Adrenal gland (tissue), 9 donors: ENCODE measurements at regions not wholly inside any gene's neighbourhood (a gene's known extent, or its start where the extent isn't known, plus 50 kb on each side); places are given as distances from the start of the nearest gene placed in this dataset.

Experiments
- DNase-seq, 7 donors: peaks; one replicate each; pipeline ENCODE4 v3.0.0-alpha.2; 2019 to 2020
- H3K27ac ChIP-seq, 5 donors: fragments of 200-600 bp; sonication (generic) in 4 of 5; 1 replicate in 3 of 5; 2 replicates in 2 of 5; pipeline versions ENCODE4 v1.5.1 to v1.8.0; 2016 to 2020; ENCODE audit warnings: mild to moderate bottlenecking in 1 of 5
- H3K27me3 ChIP-seq: fragments of 200-600 bp; 2 replicates; pipeline ENCODE4 v1.8.0; 2021
- H3K36me3 ChIP-seq, 2 donors: fragments of 200-600 bp; replicated peaks in 1 of 2; 1 replicate in 1 of 2; 2 replicates in 1 of 2; pipeline versions ENCODE4 v1.5.1 to v1.8.0; 2018 to 2022
- H3K4me1 ChIP-seq, 2 donors: fragments of 200-600 bp; replicated peaks in 1 of 2; 1 replicate in 1 of 2; 2 replicates in 1 of 2; pipeline versions ENCODE4 v1.5.1 to v1.8.0; 2018 to 2021
- H3K4me3 ChIP-seq, 4 donors: fragments of 200-600 bp; sonication (generic) in 3 of 4; one replicate each; pipeline ENCODE4 v1.5.1; 2016 to 2018
- H3K9me3 ChIP-seq, 3 donors: fragments of 200-600 bp; sonication (generic) in 1 of 3; replicated peaks in 1 of 3; 1 replicate in 2 of 3; 2 replicates in 1 of 3; pipeline versions ENCODE4 v1.5.1 to v1.8.0; 2016 to 2021
- POLR2A ChIP-seq, 2 donors: fragments of 450-650 bp; IDR thresholded peaks; one replicate each; pipeline ENCODE4 v1.6.1; 2017; ENCODE audit warnings: antibody characterized with exemption in 2 of 2, mild to moderate bottlenecking in 2 of 2, moderate library complexity in 1 of 2
- WGBS, 4 donors: extraction: QIAGEN DNeasy Blood & Tissue Kit in 2 of 4; methylation state at CpG; one replicate each; pipeline versions ENCODE4 v1.1.5 to v1.1.7; 2013 to 2017; 5-methylcytosine and 5-hydroxymethylcytosine counted together
- intact Hi-C, 2 donors: fragments of 100-400 bp; cut with DNase I; formaldehyde crosslinking; loops; one replicate each; pipeline versions ENCODE4 v1.14.1 to v1.15.0; 2022 to 2023
- TF ChIP-seq, protein P1 (sequence below), 6 experiments: fragments of 450-650 bp in 4 of 6; fragments of 200-600 bp in 2 of 6; sonication (generic) in 1 of 6; IDR thresholded peaks; 1 replicate in 5 of 6; 2 replicates in 1 of 6; pipeline versions ENCODE4 v1.5.1 to v1.8.0; 2016 to 2021; ENCODE audit warnings: antibody characterized with exemption in 6 of 6, mild to moderate bottlenecking in 2 of 6, moderate library complexity in 1 of 6
- donor health status: healthy with polysubstance abuse.
- donor health status: Bipolar disorder and iron deficiency.
- donor health status: DM: yes; HTN: yes; CAD: no.
- donor health status: DM: no; HTN: no; CAD: no.
- donor health status: DM: no; HTN: no; CAD: no.

DNA sequence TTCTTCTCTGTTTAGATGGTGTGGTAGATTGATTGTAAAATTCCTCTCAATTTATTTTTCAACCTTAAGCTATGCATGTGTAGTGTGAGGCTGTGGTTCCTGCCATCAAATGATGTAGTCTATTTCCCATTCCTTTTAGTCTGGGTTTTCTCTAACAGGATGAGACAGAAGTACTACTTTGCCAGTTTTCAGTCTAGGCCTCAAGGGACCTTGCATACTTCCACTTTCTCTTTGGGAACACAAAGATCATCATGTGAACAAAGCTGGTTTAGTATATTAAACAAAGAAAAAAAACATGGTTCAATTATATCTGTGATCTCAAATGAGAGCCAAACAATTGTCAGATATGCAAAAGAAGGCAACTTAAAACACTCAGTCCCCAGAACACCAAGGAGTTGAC, 1284.0 kb downstream of the RAPGEF2 start:
- H3K36me3 ChIP-seq, result no peaks in the 10 kb centered on the region
- no peaks in the 10 kb centered on the region for H3K9me3 ChIP-seq
- H3K27me3 ChIP-seq, result no peaks in the 10 kb centered on the region
- H3K4me3 ChIP-seq, result no peak overlapping the region
- intact Hi-C loops, result no loop called here
- no peaks in the 10 kb centered on the region for H3K4me1 ChIP-seq
- H3K27ac ChIP-seq, result no peak overlapping the region
- TF ChIP-seq, protein P1, sequence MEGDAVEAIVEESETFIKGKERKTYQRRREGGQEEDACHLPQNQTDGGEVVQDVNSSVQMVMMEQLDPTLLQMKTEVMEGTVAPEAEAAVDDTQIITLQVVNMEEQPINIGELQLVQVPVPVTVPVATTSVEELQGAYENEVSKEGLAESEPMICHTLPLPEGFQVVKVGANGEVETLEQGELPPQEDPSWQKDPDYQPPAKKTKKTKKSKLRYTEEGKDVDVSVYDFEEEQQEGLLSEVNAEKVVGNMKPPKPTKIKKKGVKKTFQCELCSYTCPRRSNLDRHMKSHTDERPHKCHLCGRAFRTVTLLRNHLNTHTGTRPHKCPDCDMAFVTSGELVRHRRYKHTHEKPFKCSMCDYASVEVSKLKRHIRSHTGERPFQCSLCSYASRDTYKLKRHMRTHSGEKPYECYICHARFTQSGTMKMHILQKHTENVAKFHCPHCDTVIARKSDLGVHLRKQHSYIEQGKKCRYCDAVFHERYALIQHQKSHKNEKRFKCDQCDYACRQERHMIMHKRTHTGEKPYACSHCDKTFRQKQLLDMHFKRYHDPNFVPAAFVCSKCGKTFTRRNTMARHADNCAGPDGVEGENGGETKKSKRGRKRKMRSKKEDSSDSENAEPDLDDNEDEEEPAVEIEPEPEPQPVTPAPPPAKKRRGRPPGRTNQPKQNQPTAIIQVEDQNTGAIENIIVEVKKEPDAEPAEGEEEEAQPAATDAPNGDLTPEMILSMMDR (IDR thresholded peaks at IDR 0.05), result no peak
- TF ChIP-seq POLR2A (IDR thresholded peaks at IDR 0.05), result no peak
- no peak for DNase-seq

DNA sequence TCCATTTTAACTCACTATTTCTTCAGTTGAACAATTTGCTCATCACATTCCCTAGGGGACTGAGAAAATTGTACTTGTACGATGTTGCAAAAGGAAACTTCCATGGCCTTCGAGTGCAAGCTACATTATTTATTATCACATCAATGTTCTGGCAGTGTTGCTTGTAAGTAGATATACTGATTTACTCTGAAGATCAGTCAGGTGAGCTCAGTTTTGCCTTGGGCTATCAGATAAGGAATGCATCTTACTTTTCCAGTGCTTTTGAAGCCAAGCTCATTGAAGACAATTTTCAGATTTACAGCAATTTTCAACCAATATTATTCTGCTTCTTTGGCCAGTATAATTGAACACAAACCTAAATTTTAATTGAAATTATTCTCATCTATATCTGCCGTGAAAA, 1296.9 kb downstream of the RAPGEF2 start:
- H3K27ac ChIP-seq, result no peak overlapping the region
- H3K9me3 ChIP-seq, result no peaks in the 10 kb centered on the region
- no peaks in the 10 kb centered on the region for H3K27me3 ChIP-seq
- H3K4me1 ChIP-seq, result no peaks in the 10 kb centered on the region
- TF ChIP-seq POLR2A (IDR thresholded peaks at IDR 0.05), result no peak
- TF ChIP-seq, protein P1 (IDR thresholded peaks at IDR 0.05), result no peak
- WGBS, 4 donors, result 68 to 77% (median 70%) methylated on average over 3 of the region's 3 CpGs
- no peak overlapping the region for H3K4me3 ChIP-seq
- no peaks in the 10 kb centered on the region for H3K36me3 ChIP-seq
- intact Hi-C loops, result no loop called here
- no peak for DNase-seq

DNA sequence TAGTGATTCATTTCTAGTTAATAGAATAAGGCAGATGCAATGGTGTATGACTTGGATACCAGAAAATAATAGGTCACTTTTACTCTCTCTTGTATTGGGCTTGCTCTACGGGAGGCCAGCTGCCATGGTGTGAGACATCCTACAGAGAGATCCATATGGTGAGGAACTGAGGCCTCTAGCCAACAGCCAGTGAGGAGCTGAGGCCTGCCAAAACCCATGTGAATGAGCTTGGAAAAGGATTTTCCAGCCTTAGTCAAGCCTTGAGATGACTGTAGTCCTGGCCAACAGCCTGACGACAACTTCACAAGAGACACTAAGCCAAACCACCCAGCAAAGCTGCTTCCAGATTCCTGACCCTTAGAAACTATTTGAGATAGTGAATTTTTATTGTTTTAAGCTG, 1300.2 kb downstream of the RAPGEF2 start:
- TF ChIP-seq POLR2A (IDR thresholded peaks at IDR 0.05), result no peak
- TF ChIP-seq, protein P1 (IDR thresholded peaks at IDR 0.05), result no peak
- 71 to 91% (median 78%) methylated on average over 2 of the region's 2 CpGs for WGBS, 4 donors
- Histone ChIP-seq H3K9me3 (no peaks in the 10 kb centered on the region), H3K4me3 (no peak overlapping the region), H3K27ac (no peak overlapping the region), H3K4me1 (no peaks in the 10 kb centered on the region), H3K27me3 (no peaks in the 10 kb centered on the region), H3K36me3 (no peaks in the 10 kb centered on the region)
- intact Hi-C loops, result no loop called here
- DNase-seq, result no peak

DNA sequence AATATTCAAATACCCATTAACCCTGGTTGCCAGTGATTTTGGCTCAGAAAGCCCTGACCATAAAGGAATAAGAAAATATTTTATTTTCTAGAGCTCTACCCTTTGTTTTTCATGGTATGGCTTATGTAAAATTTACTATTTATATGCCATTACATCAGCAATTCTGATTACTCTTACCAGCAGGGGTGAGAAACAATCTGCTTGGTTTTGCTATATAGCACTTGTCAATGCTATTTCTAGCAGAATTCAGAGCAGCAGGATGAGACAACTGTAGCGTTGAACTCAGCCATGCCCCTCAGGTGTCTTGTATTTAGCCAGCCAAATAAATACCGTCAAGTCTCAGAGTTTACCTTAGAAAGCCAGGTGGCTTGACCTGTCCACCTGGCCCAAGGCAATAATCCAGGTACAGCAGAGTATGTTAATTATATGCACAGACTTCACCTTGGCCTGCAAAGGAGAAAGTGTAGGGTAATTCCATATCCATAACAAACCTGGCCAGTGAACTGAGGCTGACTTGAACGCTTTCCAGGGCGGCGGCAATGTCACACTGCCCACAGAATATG, 1303.5 kb downstream of the RAPGEF2 start:
- no peaks in the 10 kb centered on the region for H3K36me3 ChIP-seq
- no peak overlapping the region for H3K27ac ChIP-seq
- H3K27me3 ChIP-seq, result no peaks in the 10 kb centered on the region
- TF ChIP-seq POLR2A (IDR thresholded peaks at IDR 0.05), result no peak
- TF ChIP-seq, protein P1 (IDR thresholded peaks at IDR 0.05), result no peak
- H3K9me3 ChIP-seq, result no peaks in the 10 kb centered on the region
- 84 to 92% (median 87%) methylated on average over 5 of the region's 5 CpGs for WGBS, 4 donors
- H3K4me1 ChIP-seq, result no peaks in the 10 kb centered on the region
- H3K4me3 ChIP-seq, result no peak overlapping the region
- no peak for DNase-seq
- intact Hi-C loops, result no loop called here
